GM04503 (cell line): ENCODE measurements at regions not wholly inside any gene's neighbourhood (a gene's known extent, or its start where the extent isn't known, plus 50 kb on each side); places are given as distances from the start of the nearest gene placed in this dataset.

Source experiments
- DNase-seq: peaks from one replicate; pipeline ENCODE4 v3.0.0-alpha.2; 2012; ENCODE audit warnings: low read depth

DNA sequence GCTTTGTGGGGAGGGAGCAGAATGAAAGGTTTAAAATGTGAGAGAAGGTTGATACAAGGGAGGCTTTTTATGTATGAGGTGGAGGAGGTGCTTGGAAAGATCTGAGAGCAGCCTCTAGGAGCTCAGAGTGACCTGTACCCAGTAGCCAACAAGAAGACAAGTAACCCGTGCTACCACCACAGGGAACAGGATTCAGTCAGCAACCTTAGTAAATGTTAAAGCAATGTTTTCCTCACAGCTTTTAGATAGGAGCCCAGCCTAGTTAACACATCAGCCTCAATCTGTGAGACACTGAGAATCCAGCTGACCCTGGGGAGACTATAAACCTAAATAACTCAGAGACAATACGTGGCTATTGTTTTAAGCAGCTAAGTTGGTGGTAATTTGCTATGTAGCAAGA lies 194.9 kb upstream of the NT5C1B start:
- no peak for DNase-seq

DNA sequence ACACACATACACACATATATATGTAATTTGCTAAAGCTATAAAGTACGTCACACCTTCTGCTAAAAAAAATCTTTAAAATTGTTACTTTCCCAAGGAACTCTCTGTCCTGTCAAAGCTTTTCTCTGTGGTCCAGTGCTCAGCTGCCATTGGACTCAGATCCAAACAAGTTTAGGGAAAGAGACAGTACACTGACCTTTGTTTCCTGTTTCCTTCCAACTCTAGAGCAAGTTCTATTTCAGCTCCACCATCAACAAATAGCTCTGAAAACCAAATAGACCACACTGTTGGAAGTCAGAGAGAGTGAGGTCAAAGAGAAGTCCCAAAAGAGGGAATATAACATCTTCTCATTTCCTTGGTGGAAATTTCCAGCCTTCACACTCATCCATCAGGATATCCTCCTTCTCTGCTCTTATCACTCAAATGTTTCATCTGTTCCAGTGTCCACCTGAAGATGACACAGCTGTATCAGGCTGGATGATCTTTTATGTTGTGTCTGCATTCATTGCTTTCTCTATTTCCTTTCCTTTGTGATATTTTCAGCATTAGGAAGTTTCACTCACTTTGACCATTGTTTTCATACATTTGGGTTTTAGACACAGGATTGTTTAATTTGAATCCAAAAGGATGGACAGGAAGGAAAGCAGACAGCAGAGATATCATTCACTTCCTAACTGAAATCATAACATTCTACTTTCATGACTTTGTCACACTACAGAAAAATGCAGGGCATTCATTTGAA lies 192.3 kb upstream of the NT5C1B start:
- DNase-seq = no peak

- DNase-seq = no peak
These were observed 188.0 kb upstream of the NT5C1B start for GRCh38 chr2:18777250-18777812.

DNA sequence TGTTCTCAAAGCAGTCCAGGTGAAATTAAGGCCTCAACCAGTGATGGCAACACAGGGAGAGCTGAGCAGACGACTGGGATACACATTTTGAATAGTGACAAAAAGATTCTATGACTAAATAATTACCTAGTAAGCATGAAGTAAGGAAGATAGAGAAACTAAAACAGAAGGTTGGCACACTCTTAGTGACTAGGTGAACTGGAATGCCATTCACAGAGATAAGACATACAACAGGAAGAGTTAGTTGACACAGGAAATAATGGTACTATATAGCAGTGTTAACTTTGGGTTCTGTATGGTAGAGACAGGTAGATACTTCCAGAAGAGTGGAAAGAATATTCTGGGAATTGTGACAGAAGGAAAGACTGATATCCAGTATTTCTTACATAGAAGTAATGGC lies 181.8 kb upstream of the NT5C1B start:
- no peak for DNase-seq

DNA sequence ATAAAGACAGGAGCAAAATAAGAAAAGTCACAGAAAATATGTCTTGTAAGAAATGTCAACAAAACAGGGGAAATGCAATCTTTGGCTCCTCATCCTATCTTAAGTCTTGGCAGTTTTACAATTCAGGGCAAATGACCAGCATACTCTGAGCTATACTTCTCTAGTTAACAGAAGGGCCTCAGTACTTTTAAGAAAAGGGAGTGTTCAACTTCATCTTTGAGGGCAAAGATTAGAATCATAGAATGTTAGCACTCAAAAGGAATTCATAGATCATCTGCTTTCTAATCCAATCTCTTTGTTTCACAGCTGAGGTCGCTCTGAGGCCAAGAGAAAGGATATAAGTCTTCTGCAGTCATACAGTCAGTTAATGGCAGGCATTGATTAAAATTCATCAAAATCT lies 174.0 kb upstream of the NT5C1B start:
- no peak for DNase-seq

- no peak for DNase-seq
These were observed 173.3 kb upstream of the NT5C1B start for GRCh38 chr2:18762667-18763066.

DNA sequence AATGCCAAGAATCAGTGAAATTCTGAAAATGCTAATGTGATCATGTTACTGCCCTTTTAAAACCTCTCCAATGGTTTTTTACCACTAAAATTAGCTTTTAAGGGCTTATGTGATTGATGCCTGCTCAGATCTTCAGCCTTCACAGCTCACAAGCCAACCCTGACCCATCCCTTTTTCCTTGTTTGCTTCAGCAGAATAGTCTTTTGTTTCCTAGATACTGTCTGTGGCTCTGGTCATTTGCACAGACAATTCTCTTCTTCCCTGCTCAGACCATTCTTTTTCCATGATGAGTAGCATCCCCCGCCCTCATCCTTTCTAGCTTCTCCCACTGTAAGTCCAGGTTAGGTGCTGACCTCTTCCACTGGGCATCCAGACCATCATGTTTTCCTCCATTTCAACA lies 164.9 kb upstream of the NT5C1B start:
- no peak for DNase-seq

- no peak for DNase-seq
These were observed 164.4 kb upstream of the NT5C1B start for GRCh38 chr2:18753722-18754121.

DNA sequence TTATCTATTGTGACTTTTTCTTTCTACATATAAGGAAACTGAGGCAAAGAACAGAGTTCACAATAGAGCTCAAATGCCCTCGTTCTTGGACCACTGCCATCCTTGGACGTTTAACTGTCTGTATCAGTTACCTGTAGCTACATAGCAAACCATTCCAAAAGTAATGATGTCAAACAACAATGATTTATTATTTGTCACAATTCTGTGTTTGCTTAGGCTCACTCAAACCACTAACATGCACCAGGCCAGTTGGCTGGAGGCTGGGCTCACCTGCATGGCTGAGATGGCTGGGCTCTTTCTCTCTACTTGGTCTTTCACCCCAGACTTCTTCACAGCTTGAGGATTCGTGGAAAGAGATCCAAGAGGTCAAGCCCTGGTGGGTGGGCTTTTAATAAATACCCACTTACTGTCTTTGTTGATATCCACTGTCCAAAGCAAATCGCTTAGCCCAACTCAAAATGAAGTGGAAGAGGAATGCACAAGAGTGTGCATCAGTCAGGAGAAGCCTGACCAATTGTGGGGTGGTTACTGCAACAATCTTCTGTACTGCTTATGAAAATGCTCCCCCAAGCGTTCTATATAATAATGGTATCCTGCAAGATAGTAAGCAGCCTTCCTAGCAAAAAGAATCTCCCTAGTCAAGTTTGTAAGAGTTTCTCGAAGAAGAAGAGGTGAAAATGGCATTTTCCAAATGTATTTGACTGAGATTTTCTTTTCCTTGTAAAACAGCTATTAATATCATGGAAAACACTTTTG lies 163.5 kb upstream of the NT5C1B start:
- no peak for DNase-seq

DNA sequence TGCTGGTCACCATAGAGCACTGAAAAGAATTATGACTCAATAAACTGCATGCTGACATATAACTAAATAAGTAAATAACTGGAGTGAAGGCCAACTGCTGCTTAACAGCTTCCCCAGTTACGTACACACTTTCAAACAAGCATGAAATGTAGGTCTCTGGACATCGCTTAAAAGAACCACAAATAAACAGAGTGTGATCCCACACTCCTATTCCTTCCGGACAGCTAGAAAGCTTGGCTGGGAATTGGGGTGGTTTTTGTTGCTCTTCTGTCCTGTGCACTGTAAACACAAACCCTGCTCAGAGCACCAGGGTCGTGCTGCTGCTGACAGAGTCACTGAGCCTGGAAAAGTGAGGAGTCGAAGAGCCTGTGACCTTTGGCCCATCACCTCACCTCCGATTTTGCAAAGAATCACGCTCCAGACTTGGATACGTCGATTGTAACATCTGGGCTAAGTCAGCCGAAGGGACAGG lies 162.7 kb upstream of the NT5C1B start:
- no peak for DNase-seq

DNA sequence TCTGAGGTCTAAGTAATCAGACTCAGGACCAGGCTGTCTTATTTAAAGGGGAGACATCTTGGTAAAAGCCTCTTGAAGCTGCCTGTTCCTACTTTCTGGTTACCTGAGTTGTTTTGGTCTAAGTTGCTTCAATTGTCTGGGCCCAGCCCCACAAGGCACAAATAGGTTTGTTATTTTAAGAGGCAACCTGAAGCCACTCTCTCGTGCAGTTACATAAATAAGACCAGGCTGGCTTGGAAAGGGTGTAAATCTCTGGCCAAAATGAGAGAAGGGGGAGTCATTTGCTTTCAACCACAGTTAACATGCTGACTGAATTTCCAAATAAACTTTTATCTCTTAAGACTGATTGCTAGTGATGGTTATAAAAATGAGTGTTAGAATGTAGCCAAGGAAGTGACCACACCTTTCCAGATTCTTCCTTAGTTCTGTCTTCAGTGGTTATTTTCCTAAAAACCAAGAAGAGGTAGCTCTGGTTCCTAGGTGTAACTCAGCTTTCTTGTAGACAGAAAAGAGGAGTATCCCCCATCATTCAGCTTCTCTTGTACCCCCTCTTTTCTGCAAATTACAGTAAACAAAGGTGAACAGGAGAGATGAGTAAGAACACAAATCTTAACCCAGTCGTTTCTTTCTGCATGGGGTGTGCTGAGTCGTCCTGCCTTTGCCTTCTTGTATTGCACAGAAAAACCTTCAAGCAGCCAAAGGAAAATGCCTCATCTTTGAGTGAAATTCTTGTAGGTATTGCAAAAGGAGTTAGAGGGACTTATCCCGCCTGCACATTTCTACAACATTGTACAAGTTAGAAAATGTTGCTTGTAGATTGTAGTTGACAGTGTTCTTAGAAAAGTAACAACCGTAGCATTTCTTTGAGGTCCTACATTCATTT lies 161.5 kb upstream of the NT5C1B start:
- no peak for DNase-seq

DNA sequence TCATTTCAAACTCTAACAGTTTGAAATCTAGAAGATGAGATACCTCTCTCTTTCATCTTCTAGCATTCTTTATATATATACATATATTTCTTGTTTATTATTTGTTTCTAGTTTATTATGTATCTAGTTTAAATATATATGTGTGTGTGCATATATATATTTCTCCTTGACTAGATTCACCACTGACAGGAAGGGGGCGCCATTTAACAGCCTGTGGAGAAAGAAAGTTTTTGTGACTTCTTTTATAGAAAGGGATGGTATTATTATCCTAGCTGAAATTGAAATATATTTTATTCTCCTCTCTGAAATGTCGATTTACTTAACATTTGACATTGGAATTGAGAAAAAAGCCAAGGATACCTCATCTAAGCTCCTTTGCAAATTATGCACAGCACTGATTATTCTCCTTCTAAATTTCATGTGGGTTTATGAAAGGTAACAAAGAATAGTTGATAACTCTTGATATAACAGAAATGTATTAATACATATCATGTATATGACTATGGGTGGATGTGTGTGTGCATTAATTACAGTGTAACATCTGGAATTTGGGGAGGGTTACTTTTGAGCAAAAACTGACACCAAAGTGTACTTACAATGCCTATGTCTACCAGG lies 160.7 kb upstream of the NT5C1B start:
- DNase-seq = no peak

DNA sequence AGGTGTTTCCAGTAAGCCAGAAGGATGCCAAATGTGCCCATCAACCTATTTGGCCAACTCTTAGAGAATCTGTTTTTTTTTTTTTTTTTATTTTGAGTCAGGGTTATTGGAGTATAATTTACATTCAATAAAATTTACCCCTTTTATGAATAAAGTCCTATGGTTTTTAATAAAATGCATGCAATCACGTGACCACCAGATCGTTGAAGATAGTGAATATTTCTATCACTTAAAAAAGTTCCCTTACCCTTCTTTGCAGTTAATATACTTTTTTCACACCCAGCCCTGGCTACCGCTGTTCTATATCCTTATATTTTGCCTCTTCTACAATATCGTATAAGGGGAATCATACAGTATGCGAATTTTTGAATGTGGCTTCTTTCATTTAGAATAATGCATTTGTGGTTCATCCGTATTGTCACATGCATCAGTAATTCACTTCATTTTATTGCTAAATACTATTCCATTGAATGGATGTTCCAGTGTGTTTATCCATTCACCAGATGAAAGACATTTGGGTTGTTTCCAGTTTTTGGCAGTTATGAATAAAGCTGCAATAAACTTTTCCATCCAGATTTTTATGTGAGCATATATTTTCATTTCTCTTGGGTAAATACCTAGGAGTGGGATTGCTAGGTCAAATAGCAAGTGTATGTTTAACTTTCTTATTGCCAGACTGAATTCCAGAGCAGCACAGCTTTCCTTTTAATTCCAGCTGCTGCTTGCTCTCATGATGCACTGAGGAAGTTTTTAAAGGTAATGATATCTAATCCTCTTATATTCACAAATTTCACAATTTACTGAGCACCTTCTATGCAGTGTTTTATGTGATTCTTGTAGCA lies 156.3 kb upstream of the NT5C1B start:
- no peak for DNase-seq

GRCh38 chr2:18741895-18742732 lies 152.7 kb upstream of the NT5C1B start:
- no peak for DNase-seq

GRCh38 chr2:18741191-18741590 lies 151.8 kb upstream of the NT5C1B start:
- DNase-seq = no peak

- no peak for DNase-seq
These were observed 151.1 kb upstream of the NT5C1B start for GRCh38 chr2:18740474-18740881.

- no peak for DNase-seq
These were observed 142.3 kb upstream of the NT5C1B start for GRCh38 chr2:18731666-18732065.

DNA sequence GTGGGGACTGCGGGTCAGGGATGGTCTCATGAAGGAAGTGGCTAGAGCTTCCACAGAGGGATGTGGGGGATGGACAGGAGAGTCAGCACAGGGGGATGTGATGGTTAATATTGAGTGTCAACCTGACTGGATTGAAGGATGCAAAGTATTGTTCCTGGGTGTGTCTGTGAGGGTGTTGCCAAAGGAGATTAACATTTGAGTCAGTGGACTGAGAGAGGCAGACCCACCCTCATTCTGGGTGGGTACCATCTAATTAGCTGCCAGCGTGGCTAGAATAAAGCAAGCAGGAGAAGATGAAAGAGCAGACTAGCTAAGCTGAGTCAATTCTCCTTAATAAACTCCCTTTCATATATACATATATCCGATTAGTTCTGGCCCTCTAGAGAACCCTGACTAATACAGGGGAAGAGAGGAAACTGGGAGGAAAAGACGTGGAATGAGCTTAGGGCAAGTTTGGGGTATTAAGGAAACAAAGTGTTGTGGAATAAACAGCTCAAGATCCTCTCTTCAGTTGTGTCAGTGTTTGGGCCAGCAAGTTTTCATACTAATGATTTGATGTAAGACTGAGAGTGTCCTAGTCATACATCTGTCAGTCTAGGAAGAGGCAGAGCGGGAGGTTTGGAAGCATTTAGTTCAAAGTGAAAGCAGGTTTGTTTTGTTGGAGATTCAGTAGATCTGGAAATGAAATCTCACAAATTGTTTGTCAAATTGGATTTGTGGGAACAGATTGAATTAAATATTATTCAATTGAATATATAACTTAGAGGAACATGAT lies 135.2 kb upstream of the NT5C1B start:
- no peak for DNase-seq

DNA sequence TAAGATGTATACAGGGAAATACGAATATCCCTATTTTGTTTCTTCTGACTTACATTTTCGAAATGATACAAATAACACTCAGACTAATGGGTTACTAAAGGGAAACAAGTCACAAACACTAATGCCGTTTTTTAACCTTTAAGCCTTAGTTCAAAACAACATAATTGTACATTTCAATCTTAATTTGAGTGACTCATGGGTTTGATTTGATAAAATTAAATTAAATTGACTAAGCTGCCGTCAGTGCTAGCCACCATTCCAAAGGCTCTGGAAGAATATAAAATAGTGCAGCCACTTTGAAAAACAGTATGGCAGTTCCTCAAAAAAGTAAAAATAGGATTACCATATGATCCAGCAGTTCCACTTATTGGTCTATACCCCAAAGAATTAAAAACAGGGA lies 133.8 kb upstream of the NT5C1B start:
- DNase-seq = no peak
